Endothelial cell of umbilical vein (primary cell): ENCODE measurements at regions not wholly inside any gene's neighbourhood (a gene's known extent, or its start where the extent isn't known, plus 50 kb on each side); places are given as distances from the start of the nearest gene placed in this dataset.

Source experiments
- BruUV-seq: library from RNA; stranded (reverse); fragments of 400-500 nt; replicated peaks from 2 replicates; lab custom pipeline; 2021; lab: Mats Ljungman, UMichigan
- CTCF ChIA-PET: fragments of 300-600, 350-600 bp; sonication (Branson Sonifier 250); formaldehyde crosslinking; loops from one replicate; lab custom pipeline; 2021; ENCODE audit warnings: antibody characterized with exemption, inconsistent platforms; lab: Charles Lee
- POLR2A ChIA-PET: fragments of 300-600, 350-600 bp; sonication (Branson Sonifier 250); formaldehyde crosslinking; loops from one replicate; lab custom pipeline; 2021; ENCODE audit warnings: antibody characterized with exemption, inconsistent platforms; lab: Charles Lee
- DNase-seq: peaks from one replicate; pipeline ENCODE4 v3.0.0-alpha.2; 2011; ENCODE audit warnings: low read depth, low spot score
- FAIRE-seq: peaks from 2 replicates; lab custom pipeline; 2011; peaks lifted over from hg19 to GRCh38; lab: Jason Lieb, UNC
- H2AFZ ChIP-seq: 2 replicates; pipeline ENCODE4 v1.6.0; 2012; ENCODE audit warnings: low read depth, low read length, control low read depth, inconsistent platforms
- H3K27ac ChIP-seq: 2 replicates; pipeline ENCODE4 v1.5.1; 2011; ENCODE audit warnings: low read depth, mild to moderate bottlenecking, control low read depth, low read length, moderate library complexity; ENCODE audit not compliant: insufficient read depth
- H3K27me3 ChIP-seq, 2 experiments: 2 replicates each; pipeline versions ENCODE4 v1.6.0 to v1.6.1; 2011; ENCODE audit warnings: low read length in 2 of 2, mixed read lengths in 1 of 2; ENCODE audit not compliant: control insufficient read depth in 2 of 2, insufficient read depth in 2 of 2
- H3K36me3 ChIP-seq, 2 experiments: 2 replicates in 1 of 2; 3 replicates in 1 of 2; pipeline ENCODE4 v1.5.1; 2011; ENCODE audit warnings: low read length in 2 of 2, mild to moderate bottlenecking in 1 of 2, moderate library complexity in 1 of 2; ENCODE audit not compliant: control insufficient read depth in 2 of 2, insufficient read depth in 2 of 2; ENCODE audit errors: extremely low read depth in 1 of 2
- H3K4me1 ChIP-seq: 3 replicates; pipeline ENCODE4 v1.5.1; 2011; ENCODE audit warnings: mild to moderate bottlenecking, low read length; ENCODE audit not compliant: control insufficient read depth, insufficient read depth; ENCODE audit errors: extremely low read depth
- H3K4me2 ChIP-seq: 2 replicates; pipeline ENCODE4 v1.6.1; 2011; ENCODE audit warnings: low read length, control low read depth, mixed read lengths; ENCODE audit not compliant: insufficient read depth
- H3K4me3 ChIP-seq, 3 experiments: fragments of 200-600 bp in 1 of 3; sonication (generic), shearing (Covaris generic) in 1 of 3; replicated peaks in 1 of 3; 2 replicates each; pipeline ENCODE4 v1.5.1; 2011 to 2016; ENCODE audit warnings: control low read depth in 3 of 3, low read length in 3 of 3, mild to moderate bottlenecking in 2 of 3, inconsistent platforms in 1 of 3, low read depth in 1 of 3, moderate library complexity in 1 of 3; ENCODE audit not compliant: insufficient read depth in 1 of 3
- H3K79me2 ChIP-seq: 2 replicates; pipeline ENCODE4 v1.6.0; 2012; ENCODE audit warnings: low read length, inconsistent platforms; ENCODE audit not compliant: control insufficient read depth, insufficient read depth
- H3K9ac ChIP-seq: replicated peaks from 2 replicates; pipeline ENCODE3; 2011; ENCODE audit warnings: low read length, control low read depth; ENCODE audit not compliant: insufficient read depth; ENCODE audit errors: extremely low read depth
- H3K9me1 ChIP-seq: replicated peaks from 3 replicates; pipeline ENCODE4 v1.6.0; 2011; ENCODE audit warnings: mild to moderate bottlenecking, low read length; ENCODE audit not compliant: control insufficient read depth, insufficient read depth; ENCODE audit errors: extremely low read depth
- H3K9me3 ChIP-seq: replicated peaks from 2 replicates; pipeline ENCODE4 v1.5.1; 2012; ENCODE audit warnings: low read length, inconsistent platforms; ENCODE audit not compliant: control insufficient read depth, insufficient read depth
- H4K20me1 ChIP-seq: replicated peaks from 2 replicates; pipeline ENCODE3; 2011; ENCODE audit warnings: mild to moderate bottlenecking, low read length; ENCODE audit not compliant: control insufficient read depth, insufficient read depth; ENCODE audit errors: extremely low read depth
- CTCF ChIP-seq, 2 donors: IDR thresholded peaks; 1 replicate in 1 of 2; 2 replicates in 1 of 2; pipeline ENCODE4 v1.5.1; 2011; ENCODE audit warnings: low read length in 2 of 2, mild to moderate bottlenecking in 2 of 2, moderate library complexity in 2 of 2, control low read depth in 1 of 2, inconsistent platforms in 1 of 2, low read depth in 1 of 2; ENCODE audit not compliant: insufficient read depth in 1 of 2; ENCODE audit errors: extremely low read depth in 1 of 2
- EZH2 ChIP-seq: IDR thresholded peaks from 2 replicates; pipeline ENCODE4 v1.6.1; 2012; ENCODE audit warnings: borderline replicate concordance, low read depth, mild to moderate bottlenecking, moderate library complexity, low read length, inconsistent platforms; ENCODE audit not compliant: severe bottlenecking
- FOS ChIP-seq: IDR thresholded peaks from 2 replicates; pipeline ENCODE4 v1.6.1; 2011; ENCODE audit warnings: mild to moderate bottlenecking, low read length, moderate library complexity, borderline replicate concordance; ENCODE audit not compliant: insufficient read depth
- GATA2 ChIP-seq: IDR thresholded peaks from 2 replicates; pipeline ENCODE4 v1.7.0; 2011; ENCODE audit warnings: low read depth, mild to moderate bottlenecking, moderate library complexity, mixed read lengths, low read length; ENCODE audit not compliant: insufficient read length, insufficient read depth
- JUN ChIP-seq: IDR thresholded peaks from 2 replicates; pipeline ENCODE4 v1.6.1; 2011; ENCODE audit warnings: borderline replicate concordance, low read depth; ENCODE audit not compliant: insufficient read length, insufficient read depth
- MAX ChIP-seq: IDR thresholded peaks from 2 replicates; pipeline ENCODE4 v1.6.1; 2011; ENCODE audit not compliant: insufficient read depth, insufficient read length
- MYC ChIP-seq: IDR thresholded peaks from one replicate; pipeline ENCODE4 v1.6.1; 2011; ENCODE audit warnings: mild to moderate bottlenecking, low read depth, low read length
- POLR2A ChIP-seq: IDR thresholded peaks from 2 replicates; pipeline ENCODE4 v1.6.1; 2012; ENCODE audit warnings: low read depth, mild to moderate bottlenecking, control low read depth, low read length
- POLR2AphosphoS5 ChIP-seq: IDR thresholded peaks from 2 replicates; pipeline ENCODE4 v1.6.1; 2012; ENCODE audit warnings: low read depth, mild to moderate bottlenecking, control low read depth, low read length, moderate library complexity; ENCODE audit not compliant: insufficient read depth
- dilution Hi-C: fragments of 300-500 bp; cut with MboI; formaldehyde crosslinking; loops from one replicate; pipeline ENCODE4 v1.15.0; 2019; ENCODE audit warnings: low sequenced_read_pairs; ENCODE audit not compliant: extremely low pct_ligation_motif_present
- intact Hi-C: fragments of 100-400 bp; cut with micrococcal nuclease; formaldehyde crosslinking; loops from one replicate; pipeline ENCODE4 v1.10.0; 2022

- Histone ChIP-seq H3K27ac (no peak overlapping the region), H3K9me1 (no peaks in the 10 kb centered on the region), H3K27me3 (no peaks in the 10 kb centered on the region), H4K20me1 (no peaks in the 10 kb centered on the region), H3K9ac (no peak overlapping the region), H3K79me2 (no peaks in the 10 kb centered on the region), H2AFZ (no peak overlapping the region), H3K36me3 (no peaks in the 10 kb centered on the region), H3K4me1 (no peaks in the 10 kb centered on the region), H3K4me3 (no peak overlapping the region), H3K4me2 (no peak overlapping the region), H3K9me3 (peaks cover 3% of the 10 kb centered on the region)
- ChIA-PET CTCF (no interaction called here), POLR2A (no interaction called here)
- dilution Hi-C loops: no loop called here
- DNase-seq (no peak), FAIRE-seq (no peak)
- no TSS peak for BruUV-seq
- TF ChIP-seq FOS (no peak), POLR2A (no peak), MAX (no peak)
- intact Hi-C loops: no loop called here
These were observed 185.7 kb downstream of the TEX29 start for GRCh38 chr13:111506125-111506524.

- FAIRE-seq (no peak), DNase-seq (no peak)
- POLR2A ChIA-PET: no interaction called here
- Histone ChIP-seq H3K79me2 (no peaks in the 10 kb centered on the region), H3K27ac (no peak overlapping the region), H3K4me3 (no peak overlapping the region), H3K4me1 (no peaks in the 10 kb centered on the region), H3K27me3 (no peaks in the 10 kb centered on the region), H3K9me1 (no peaks in the 10 kb centered on the region), H3K9ac (no peak overlapping the region), H3K9me3 (peaks cover 5% of the 10 kb centered on the region), H3K4me2 (no peak overlapping the region), H4K20me1 (no peaks in the 10 kb centered on the region), H3K36me3 (no peaks in the 10 kb centered on the region), H2AFZ (no peak overlapping the region)
- no TSS peak for BruUV-seq
- TF ChIP-seq POLR2A (no peak), MYC (no peak), POLR2AphosphoS5 (no peak), GATA2 (no peak), CTCF (IDR thresholded peaks at IDR 0.05; ENCODE audit: extremely low read depth in 1 of 2, insufficient read depth in 1 of 2, low read depth in 1 of 2, low read length in 2 of 2) (no peak), EZH2 (no peak), MAX (no peak), FOS (no peak), JUN (no peak)
- intact Hi-C loops (no loop called here), dilution Hi-C loops (no loop called here)
- CTCF ChIA-PET: no interaction called here
These were observed 186.2 kb downstream of the TEX29 start for GRCh38 chr13:111506621-111507020.
